Epithelial cell of esophagus (primary cell): ENCODE measurements at regions not wholly inside any gene's neighbourhood (a gene's known extent, or its start where the extent isn't known, plus 50 kb on each side); places are given as distances from the start of the nearest gene placed in this dataset.

ENCODE experiments used
- DNase-seq: peaks from one replicate; pipeline ENCODE4 v3.0.0; 2010; ENCODE audit warnings: low read depth
- H3K4me3 ChIP-seq: 2 replicates; pipeline ENCODE4 v1.5.1; 2011; ENCODE audit warnings: mild to moderate bottlenecking, low read length, control low read depth
- TF ChIP-seq, protein P1 (sequence below): IDR thresholded peaks from 2 replicates; pipeline ENCODE4 v1.5.1; 2011; ENCODE audit warnings: low read depth, mild to moderate bottlenecking, low read length, control low read depth, inconsistent platforms; ENCODE audit not compliant: insufficient read depth; ENCODE audit errors: missing control alignments

DNA sequence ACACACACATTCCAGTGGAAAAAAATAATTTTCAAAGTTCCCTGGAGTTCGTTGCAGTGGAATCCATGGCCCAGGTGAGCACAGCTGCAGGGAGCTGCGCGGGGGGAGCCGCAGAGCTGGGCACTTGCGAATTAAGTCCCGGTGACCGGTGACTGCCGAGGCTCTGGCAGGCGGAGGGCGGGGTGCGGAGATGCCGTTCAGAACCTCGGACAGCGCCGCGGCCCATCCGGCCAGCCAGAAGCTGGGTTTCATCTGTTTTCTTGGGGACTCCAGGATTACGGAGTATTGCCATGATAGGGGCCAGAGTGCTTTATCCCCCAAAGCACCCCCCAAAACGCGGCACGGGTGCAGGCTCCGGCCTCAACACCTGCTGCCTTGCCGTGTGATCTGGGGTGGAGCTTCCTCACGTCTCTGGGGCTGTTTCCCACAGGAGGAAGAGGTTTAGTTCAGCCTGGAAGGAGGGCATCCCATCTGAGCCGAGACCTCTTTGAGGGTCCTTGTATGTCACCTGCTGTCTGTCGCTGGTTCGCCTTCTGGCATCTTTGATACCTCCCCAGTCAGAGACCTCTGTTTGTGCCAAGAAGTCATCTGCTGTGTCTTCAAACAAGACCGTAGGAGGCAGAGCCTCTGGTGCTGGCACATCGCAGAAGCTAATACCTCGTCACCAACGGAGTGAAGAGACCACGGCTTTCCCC, 99.4 kb downstream of the YTHDF1 start:
- no peak for DNase-seq
- TF ChIP-seq, protein P1, sequence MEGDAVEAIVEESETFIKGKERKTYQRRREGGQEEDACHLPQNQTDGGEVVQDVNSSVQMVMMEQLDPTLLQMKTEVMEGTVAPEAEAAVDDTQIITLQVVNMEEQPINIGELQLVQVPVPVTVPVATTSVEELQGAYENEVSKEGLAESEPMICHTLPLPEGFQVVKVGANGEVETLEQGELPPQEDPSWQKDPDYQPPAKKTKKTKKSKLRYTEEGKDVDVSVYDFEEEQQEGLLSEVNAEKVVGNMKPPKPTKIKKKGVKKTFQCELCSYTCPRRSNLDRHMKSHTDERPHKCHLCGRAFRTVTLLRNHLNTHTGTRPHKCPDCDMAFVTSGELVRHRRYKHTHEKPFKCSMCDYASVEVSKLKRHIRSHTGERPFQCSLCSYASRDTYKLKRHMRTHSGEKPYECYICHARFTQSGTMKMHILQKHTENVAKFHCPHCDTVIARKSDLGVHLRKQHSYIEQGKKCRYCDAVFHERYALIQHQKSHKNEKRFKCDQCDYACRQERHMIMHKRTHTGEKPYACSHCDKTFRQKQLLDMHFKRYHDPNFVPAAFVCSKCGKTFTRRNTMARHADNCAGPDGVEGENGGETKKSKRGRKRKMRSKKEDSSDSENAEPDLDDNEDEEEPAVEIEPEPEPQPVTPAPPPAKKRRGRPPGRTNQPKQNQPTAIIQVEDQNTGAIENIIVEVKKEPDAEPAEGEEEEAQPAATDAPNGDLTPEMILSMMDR: no peak

DNA sequence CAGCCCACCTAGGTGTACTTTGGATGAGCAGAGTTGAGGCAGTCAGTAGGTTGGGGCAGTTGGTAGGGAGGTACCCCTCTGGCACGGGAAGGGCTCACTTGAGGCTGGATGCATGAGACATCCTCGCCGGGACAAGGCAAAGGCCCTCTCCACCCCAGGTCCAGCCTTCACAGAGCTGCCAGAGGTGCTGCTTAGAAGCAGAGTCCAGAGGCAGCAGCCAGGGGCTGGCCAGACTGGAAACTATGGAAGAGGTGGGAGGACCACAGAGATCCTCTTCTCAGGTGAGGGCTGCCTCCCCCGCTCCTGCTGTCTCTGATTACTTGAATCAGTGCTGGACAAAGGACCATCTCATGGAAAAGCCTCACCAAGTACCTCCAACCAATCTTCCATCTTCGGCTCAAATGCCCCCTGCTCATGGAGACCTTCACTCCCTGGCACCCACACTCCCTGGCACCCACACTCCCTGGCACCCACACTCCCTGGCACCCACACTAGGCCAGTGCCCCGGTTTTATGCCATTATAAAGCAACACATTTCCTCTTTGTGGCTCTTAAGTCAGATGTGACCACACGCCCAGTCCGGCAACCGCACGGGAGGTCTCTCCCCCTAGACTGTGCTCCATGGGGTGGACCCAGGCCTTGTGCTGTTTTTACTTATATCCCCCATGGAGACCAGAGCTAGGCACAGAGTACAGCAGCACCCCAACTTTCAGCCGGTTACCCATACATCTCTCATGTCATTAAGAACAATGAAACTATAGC, 100.1 kb downstream of the YTHDF1 start:
- DNase-seq: no peak
- H3K4me3 ChIP-seq: no peak overlapping the region
- TF ChIP-seq, protein P1: no peak

More for the DNA sequence above, 99.4 kb downstream of the YTHDF1 start:
- H3K4me3 ChIP-seq: no peak overlapping the region

DNA sequence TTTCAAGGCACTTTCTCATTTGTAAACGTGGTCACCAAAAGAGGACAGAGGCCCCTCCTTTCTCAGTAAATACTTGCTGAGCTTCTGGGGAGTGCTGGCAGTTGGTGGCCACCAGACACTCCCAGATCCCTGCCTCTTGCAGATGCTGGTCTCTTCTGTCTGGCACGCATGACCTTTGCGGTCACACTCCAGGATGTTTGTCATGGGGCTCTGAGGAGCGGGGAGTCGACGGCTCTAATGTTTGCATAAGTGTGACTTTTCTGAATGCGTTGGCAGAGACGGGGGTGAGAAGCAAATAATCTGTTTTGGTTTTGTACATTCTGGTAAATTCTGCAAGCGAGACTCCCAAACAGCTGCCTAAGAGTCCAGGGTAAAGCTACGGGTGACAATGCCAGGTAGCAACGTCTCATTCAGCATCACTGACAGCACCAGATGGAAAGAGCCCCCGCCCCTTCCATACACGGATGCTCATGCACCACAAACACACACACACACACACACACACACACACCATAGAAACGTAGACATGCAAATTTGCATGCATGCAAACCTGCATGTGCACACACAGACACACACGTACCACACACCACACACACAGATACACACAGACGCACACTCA, 101.1 kb downstream of the YTHDF1 start:
- TF ChIP-seq, protein P1: no peak
- H3K4me3 ChIP-seq: no peak overlapping the region
- DNase-seq: no peak

DNA sequence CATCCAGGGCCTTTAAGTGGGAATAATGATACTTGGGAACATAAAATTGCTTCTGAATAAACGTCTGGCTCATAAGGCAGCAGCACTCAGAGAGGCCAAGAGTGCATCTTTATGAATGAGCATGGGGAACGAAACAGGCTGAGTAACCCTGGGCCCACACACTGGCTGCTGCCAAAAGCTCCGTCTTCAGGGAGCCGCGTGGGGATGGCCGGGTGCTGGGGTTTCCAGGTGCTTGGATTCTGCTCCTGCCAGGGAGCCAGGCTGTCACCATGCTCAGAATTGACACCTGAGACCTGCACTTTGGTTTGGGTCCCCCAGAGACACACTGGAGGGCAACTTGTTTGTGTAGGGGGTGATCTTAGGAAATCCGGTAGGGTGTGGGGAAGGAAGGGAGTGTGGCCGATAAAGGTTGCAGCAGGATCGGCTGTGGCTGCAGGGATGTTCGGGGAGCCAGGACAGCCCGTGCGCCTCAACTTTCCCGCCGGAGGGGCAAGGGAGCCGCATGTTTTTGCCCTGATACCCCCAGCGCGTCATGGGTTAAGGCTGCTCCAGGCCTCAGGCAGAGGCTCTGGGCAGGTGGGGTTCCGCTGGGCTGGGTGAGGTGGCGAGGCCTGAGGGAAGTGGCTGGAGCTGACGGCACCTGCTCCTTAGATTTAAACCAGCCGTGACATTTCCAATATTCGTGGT, 101.8 kb downstream of the YTHDF1 start:
- no peak overlapping the region for H3K4me3 ChIP-seq
- TF ChIP-seq, protein P1: no peak
- no peak for DNase-seq

DNA sequence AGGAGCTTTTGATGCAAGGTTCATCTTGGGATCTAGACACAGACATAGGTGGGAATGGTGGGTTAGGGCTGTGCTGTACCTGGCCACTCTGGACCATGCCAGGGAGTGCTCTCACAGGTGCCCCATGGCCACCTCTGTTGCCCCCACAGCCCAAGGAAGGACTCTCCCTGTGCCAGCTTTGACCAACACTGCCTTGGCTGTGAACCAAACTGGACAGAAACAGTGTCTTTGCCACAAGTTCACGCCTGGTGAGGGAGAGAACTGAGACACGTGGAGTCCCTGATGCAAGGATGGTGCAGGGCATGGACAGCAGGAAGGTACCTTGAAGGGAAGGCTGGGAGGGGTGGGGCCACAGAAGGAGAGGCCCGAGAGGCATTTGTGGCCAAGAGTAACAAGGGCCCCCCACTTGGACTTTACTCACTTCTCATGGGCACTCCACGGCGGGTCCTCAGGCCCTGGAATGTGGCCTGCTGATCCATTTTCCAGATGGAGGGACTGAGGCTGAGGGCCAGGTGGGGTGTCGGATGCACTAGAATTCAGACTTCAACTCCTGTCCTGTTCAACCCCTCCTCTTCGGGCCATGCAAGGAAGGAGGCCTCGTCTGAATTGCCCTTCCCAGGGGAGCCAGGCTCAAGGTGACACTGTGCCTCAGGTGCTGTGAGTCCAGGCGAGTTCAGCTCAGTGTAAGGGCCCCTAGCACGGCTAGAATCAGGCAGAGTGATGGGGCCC, 103.3 kb downstream of the YTHDF1 start:
- no peak overlapping the region for H3K4me3 ChIP-seq
- no peak for DNase-seq
- TF ChIP-seq, protein P1: no peak

DNA sequence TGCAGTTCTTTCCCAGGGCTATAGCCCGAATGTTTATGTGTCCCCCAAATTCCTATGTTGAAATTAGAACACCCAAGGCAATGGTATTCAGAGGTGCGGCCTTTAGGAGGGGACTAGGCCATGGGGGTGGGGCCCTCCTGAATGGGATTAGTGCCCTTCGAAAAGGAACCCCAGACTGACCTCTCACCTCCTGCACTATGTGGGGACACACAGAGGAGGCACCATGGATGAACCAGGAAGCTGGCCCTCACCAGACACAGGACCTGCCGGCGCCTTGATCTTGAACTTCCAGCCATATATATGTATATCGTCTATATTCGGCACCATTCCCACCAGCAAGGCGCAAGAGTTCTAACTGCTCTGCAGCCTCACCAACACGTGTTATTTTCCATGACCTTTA, 101.5 kb upstream of the BHLHE23 start:
- H3K4me3 ChIP-seq: no peak overlapping the region
- no peak for DNase-seq
- TF ChIP-seq, protein P1: no peak
